Muscle layer of duodenum (tissue), 2 donors: ENCODE measurements at regions not wholly inside any gene's neighbourhood (a gene's known extent, or its start where the extent isn't known, plus 50 kb on each side); places are given as distances from the start of the nearest gene placed in this dataset.

ENCODE experiments used
- H3K27ac ChIP-seq: one replicate; pipeline ENCODE4 v1.7.0; 2013; ENCODE audit warnings: mild to moderate bottlenecking, low read length
- H3K27me3 ChIP-seq: one replicate; pipeline ENCODE4 v1.7.0; 2013; ENCODE audit warnings: low read depth, mild to moderate bottlenecking, control low read depth, low read length
- H3K36me3 ChIP-seq, 2 donors: one replicate each; pipeline ENCODE4 v1.7.0; 2013; ENCODE audit warnings: low read length in 2 of 2, control low read depth in 1 of 2, mild to moderate bottlenecking in 1 of 2; ENCODE audit not compliant: insufficient read depth in 2 of 2, control insufficient read depth in 1 of 2
- H3K4me1 ChIP-seq, 2 donors: one replicate each; pipeline ENCODE4 v1.7.0; 2013; ENCODE audit warnings: low read length in 2 of 2, mild to moderate bottlenecking in 2 of 2, control low read depth in 1 of 2, moderate library complexity in 1 of 2; ENCODE audit not compliant: insufficient read depth in 2 of 2, control insufficient read depth in 1 of 2
- H3K4me3 ChIP-seq, 2 donors: one replicate each; pipeline ENCODE4 v1.7.0; 2013; ENCODE audit warnings: low read length in 2 of 2, low read depth in 1 of 2, mild to moderate bottlenecking in 1 of 2
- H3K9me3 ChIP-seq, 2 donors: one replicate each; pipeline ENCODE4 v1.7.0; 2013; ENCODE audit warnings: low read length in 2 of 2, control low read depth in 1 of 2, mild to moderate bottlenecking in 1 of 2; ENCODE audit not compliant: control insufficient read depth in 1 of 2
- donor health status: healthy.

DNA sequence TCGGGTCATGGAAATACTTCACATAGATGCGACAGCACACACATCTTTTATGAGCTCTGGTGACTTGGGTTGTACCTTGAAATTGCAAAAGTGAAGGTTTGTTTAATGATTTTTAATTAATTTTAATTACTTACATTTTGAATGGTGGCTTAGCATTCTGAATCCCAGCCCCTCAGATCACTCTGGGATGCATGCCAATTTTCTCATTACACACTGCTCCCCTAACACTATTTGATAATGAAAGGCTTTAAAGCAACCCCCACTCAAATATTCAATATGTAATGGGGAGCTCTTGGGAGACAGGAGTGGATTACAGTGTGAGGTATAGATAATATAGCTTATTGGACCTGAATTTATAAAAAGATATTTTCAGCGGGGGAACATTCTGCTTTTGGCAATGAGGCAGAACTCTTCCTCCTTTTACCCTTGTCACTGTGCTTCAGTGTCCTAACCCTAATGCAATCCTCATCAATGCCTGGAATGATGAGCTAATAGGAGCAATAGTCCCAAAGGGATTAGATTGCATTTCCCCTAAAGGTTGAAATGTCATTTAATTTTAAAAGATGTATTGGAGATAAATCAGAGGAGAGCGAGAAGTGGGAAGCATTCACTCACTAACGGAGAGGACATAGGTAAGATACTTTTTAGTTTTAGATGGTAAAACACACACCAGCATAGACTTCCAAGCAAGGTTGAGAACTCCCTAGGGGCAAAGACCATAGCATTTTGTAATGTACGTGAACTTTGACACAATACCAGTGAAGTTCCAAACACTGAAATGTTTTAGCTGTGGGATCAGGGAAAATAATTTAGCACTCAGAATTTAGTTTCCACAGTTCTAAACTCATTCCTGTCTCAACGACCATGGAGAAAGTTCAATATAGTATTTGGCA lies 384.1 kb upstream of the PLXNA2 start:
- Histone ChIP-seq H3K27me3 (no peaks in the 10 kb centered on the region), H3K27ac (no peak overlapping the region), H3K9me3 (no peaks in the 10 kb centered on the region), H3K4me3 (no peak overlapping the region), H3K36me3 (no peaks in the 10 kb centered on the region), H3K4me1 (no peaks in the 10 kb centered on the region)

DNA sequence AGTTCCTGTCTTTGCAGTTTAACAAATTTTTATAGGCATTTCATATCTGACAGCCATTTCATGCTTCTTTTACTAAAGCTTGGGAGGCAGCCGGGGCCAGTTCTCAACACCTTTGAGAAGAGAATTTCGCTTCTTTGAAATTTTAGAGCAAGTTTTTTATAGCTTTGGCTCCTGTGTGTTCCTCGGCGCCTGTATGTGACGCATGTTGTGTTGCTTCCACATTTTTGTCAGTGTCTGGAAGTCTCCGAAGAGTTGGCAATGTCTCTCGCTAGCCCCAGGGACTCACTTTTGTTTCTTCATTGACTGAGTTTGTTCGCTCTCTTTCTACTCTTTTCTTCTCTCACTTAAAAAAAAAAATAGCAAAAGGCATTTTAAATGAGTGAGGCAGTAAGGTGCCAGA lies 386.9 kb upstream of the PLXNA2 start:
- Histone ChIP-seq H3K4me1 (no peaks in the 10 kb centered on the region), H3K27me3 (no peaks in the 10 kb centered on the region), H3K36me3 (no peaks in the 10 kb centered on the region), H3K4me3 (no peak overlapping the region), H3K9me3 (no peaks in the 10 kb centered on the region), H3K27ac (no peak overlapping the region)

DNA sequence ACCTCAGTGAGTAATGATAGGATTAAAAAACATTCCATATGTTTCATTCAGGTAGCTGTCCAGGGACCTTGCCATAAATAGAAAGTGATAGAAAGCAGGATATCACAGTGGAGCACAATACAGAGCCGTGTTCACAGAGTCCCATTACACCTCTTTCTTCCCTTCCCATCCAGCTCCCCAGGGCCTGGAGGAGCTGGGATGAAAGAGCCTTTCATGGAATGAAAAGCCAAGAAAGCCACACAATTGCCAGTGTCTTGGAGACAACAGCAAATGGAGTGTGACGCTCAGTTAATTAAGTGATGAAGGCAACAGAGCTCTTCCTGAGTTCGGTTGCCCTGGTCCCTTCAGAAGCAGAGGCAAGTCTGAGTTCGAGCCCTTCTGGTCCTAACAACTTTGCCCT lies 387.3 kb upstream of the PLXNA2 start:
- Histone ChIP-seq H3K9me3 (no peaks in the 10 kb centered on the region), H3K36me3 (no peaks in the 10 kb centered on the region), H3K4me3 (no peak overlapping the region), H3K27me3 (no peaks in the 10 kb centered on the region), H3K27ac (no peak overlapping the region), H3K4me1 (no peaks in the 10 kb centered on the region)

DNA sequence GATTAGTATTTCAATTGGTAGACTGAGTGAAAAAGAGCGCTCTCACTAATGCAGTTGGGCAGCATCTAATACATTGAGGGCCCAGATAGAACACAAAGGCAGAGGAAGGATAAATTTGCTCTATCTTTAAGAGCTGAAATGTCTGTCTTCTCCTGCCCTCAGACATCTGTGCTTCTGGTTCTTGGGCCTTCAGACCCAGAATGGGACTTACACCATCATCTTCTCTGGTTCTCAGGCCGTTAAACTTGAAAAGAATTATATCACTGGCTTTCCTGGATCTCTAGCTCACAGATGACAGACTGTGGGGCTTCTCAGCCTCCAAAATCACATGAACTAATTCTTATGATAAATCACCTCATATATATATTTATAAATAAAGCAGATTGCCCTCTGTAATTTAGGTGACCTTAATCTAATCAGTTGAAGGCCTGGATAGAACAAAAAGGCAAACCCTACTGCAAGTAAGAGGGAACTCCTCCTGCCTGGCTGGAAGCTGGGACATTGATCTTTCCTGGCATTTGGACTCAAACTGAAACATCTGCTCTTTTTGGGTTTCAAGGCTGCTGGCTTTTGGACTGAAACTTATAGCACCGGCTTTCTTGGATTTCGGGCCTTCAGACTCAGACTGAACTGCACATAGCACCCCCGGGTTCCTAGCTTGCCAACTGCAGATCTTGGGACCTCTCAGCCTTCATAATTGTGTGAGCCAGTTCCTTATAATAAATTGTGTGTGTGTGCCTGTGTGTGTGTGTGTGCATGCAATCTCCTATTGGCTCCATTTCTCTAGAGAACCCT lies 390.4 kb upstream of the PLXNA2 start:
- Histone ChIP-seq H3K27me3 (no peaks in the 10 kb centered on the region), H3K9me3 (no peaks in the 10 kb centered on the region), H3K4me1 (no peaks in the 10 kb centered on the region), H3K4me3 (no peak overlapping the region), H3K36me3 (no peaks in the 10 kb centered on the region), H3K27ac (no peak overlapping the region)

DNA sequence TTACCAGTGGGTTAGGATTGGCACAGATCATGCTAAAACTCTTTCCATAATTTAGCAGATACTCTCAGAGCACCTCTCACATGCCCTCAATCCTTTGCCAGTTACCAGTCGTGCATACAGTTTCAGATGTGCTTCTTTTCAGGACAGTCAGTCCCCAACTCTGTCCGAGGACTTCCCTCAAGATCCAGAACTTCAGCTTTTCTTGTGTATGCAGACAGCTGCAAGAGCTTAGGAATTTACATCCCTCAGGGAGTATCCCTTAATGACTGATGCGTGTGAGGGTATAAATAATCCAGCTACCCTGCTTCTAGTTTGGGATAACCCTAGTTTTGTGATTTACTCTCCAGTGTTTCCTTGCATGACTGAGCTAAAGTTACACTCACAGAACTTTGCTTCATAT lies 393.0 kb upstream of the PLXNA2 start:
- no peaks in the 10 kb centered on the region for H3K4me1 ChIP-seq
- H3K27ac ChIP-seq = no peak overlapping the region
- no peaks in the 10 kb centered on the region for H3K9me3 ChIP-seq
- H3K36me3 ChIP-seq = no peaks in the 10 kb centered on the region
- no peak overlapping the region for H3K4me3 ChIP-seq
- H3K27me3 ChIP-seq = no peaks in the 10 kb centered on the region

DNA sequence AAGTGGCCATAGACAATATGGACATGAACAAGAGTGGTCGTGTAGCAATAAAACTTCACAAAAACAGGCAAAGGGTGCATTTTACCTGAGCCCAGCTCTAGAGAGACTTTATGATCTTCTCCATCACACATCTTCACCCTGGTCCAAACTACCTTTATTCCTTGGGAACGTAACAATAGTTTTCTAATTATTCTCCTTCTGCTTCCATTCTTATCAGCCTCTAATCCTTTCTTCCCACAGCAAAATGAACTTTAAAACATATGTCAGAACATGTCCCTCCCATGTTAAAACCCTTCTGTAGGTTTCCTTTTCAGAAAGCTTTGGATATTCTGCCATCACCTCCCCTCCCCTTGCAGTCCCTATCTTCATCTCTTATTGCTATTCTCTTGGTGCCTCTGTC lies 395.2 kb upstream of the PLXNA2 start:
- no peaks in the 10 kb centered on the region for H3K27me3 ChIP-seq

DNA sequence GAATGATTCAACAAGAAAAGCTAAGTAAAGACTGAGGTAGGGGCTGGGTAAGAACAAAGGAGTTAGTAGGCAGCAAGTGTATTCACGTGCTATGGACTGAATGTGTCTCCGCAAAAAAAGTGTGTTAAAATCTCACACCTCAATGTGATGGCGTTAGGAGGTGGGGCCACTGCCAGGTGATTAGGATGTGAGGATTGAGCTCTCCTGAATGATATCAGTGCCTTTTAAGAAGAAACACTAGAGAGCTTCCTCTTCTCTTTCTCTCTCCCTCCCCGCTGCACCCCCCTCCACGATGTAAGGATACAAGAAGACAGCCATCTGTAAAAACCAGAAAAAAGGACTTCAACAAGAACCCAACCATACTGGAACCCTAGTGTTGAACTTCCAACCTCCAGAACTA lies 396.1 kb upstream of the PLXNA2 start:
- no peak overlapping the region for H3K4me3 ChIP-seq
- no peak overlapping the region for H3K27ac ChIP-seq
- H3K9me3 ChIP-seq = no peaks in the 10 kb centered on the region
- no peaks in the 10 kb centered on the region for H3K36me3 ChIP-seq
- no peaks in the 10 kb centered on the region for H3K4me1 ChIP-seq
- H3K27me3 ChIP-seq = no peaks in the 10 kb centered on the region

More for the DNA sequence above, 395.2 kb upstream of the PLXNA2 start:
- Histone ChIP-seq H3K27ac (no peak overlapping the region), H3K36me3 (no peaks in the 10 kb centered on the region), H3K4me1 (no peaks in the 10 kb centered on the region), H3K9me3 (no peaks in the 10 kb centered on the region), H3K4me3 (no peak overlapping the region)

DNA sequence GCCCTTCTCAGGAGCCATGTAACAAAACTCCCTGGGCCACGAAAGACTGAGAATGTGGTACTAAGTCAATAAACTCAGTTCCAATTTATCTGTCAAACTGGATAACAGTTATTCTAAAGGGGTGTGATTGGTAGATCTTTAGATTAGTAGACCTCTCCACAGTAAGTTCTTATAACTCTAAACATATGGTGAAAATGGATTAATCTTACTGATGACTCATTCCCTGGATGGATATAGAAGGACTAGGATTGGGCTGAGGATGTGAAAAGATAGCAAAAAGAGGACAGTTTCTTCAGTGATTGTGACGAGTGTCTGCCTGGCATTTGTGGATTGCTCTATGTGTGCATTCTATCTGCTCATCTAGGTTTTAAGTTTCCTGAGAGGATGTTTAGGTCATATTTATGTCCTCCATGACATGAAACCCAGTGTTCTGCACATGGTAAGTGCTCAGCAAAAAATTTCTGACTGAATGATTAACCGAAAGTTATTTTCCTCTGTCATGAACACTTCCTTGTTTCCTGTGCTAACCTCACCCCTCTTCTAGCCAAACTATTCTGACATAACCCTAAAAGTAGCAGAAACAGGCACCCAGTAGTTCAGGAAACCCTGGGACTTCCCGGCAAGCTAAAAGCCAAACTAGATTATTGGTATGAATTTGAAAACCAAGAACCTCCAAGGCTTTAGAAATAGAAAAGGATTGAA lies 397.5 kb upstream of the PLXNA2 start:
- H3K4me3 ChIP-seq = no peak overlapping the region
- H3K27ac ChIP-seq = no peak overlapping the region
- H3K36me3 ChIP-seq = no peaks in the 10 kb centered on the region
- H3K9me3 ChIP-seq = no peaks in the 10 kb centered on the region
- H3K27me3 ChIP-seq = no peaks in the 10 kb centered on the region
- H3K4me1 ChIP-seq = no peaks in the 10 kb centered on the region

DNA sequence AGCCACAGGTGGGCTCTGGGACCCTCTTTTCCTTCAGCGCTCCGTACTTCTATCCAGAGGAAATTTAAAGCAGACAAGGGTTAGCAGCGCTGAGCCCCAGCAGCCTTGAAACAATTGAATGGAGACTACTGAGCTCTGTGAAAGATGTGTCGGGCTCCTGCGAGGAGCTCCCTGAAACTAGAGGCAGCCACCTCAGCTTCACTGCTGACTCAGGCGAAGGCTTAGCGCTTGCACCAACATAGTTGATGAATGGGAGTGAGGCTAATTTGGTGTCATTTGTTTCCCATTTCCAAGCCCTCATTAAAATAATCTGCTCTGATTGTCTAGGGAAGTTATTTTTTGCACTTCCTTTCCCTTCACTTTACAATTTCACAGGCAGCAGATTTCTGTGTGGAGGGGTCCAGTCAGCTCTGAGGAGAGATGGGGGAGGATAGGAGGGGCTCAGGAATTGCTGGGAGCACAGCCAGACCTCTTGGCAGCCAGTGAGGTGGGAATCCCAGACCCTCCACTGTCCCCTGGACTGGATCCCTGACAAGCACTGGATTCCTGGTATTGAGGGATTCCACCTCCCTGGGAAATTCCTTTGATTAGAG lies 398.9 kb upstream of the PLXNA2 start:
- Histone ChIP-seq H3K4me3 (no peak overlapping the region), H3K27ac (no peak overlapping the region), H3K4me1 (no peaks in the 10 kb centered on the region), H3K36me3 (no peaks in the 10 kb centered on the region), H3K9me3 (no peaks in the 10 kb centered on the region), H3K27me3 (no peaks in the 10 kb centered on the region)

DNA sequence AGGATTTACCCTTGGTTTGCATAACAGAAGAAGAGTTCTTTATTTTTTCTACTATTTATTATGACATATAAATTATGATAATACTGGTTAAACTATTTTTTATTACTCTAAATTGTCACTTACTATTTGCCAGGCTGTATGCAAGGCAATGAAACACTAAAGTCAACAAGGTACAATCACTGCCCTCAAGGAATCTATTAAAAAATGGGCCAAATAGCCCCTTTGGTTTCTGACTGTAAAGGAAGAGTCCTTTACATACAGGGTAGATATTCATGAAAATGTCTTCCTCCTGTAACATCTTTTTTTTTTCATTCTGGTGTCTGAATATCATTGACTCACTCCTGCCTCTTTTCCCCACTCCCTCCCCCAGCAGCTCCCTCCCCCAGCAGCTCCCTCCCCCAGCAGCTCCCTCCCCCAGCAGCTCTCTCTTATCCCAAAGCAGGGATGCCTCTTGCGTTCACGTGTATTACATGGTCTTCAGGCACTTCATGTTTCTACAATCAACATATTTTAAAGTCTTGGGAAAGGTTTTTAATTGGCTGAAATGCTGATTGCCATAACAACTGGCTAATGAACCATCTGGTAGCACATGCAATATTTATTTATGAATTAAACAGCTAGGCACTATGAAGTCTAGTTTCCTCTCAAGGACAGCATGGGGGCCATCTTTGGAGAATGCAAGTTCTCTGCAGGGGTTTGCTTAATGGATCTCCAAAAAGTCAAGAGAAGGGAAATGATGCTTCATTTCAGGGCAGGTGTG lies 400.4 kb upstream of the PLXNA2 start:
- Histone ChIP-seq H3K4me3 (no peak overlapping the region), H3K9me3 (no peaks in the 10 kb centered on the region), H3K27ac (no peak overlapping the region), H3K36me3 (no peaks in the 10 kb centered on the region), H3K27me3 (peaks cover 4% of the 10 kb centered on the region), H3K4me1 (no peaks in the 10 kb centered on the region)
